CD4-positive, alpha-beta T cell treated with Interferon alpha-2 for 1 hour (primary cell): ENCODE measurements at regions not wholly inside any gene's neighbourhood (a gene's known extent, or its start where the extent isn't known, plus 50 kb on each side); places are given as distances from the start of the nearest gene placed in this dataset.
"Not testable (repeated sequence)": the region's sequence is repeated elsewhere in the genome, so short reads cannot be mapped to it uniquely, and the experiment has no call there.

Experiments
- DNase-seq, 2 donors: peaks; one replicate each; pipeline ENCODE4 v3.0.0-alpha.2; 2020 to 2022

- DNase-seq = no peak
Observed at GRCh38 chr6:71056656-71057055, 99.8 kb upstream of the B3GAT2 start.

- DNase-seq = no peak
Observed at GRCh38 chr6:71066153-71066552, 109.3 kb upstream of the B3GAT2 start.

- no peak for DNase-seq
Observed at GRCh38 chr6:71067816-71068215, 111.0 kb upstream of the B3GAT2 start.

- DNase-seq = no peak
Observed at GRCh38 chr6:71072508-71072907, 115.6 kb upstream of the B3GAT2 start.

- no peak for DNase-seq
Observed at GRCh38 chr6:71077655-71078054, 120.8 kb upstream of the B3GAT2 start.

DNA sequence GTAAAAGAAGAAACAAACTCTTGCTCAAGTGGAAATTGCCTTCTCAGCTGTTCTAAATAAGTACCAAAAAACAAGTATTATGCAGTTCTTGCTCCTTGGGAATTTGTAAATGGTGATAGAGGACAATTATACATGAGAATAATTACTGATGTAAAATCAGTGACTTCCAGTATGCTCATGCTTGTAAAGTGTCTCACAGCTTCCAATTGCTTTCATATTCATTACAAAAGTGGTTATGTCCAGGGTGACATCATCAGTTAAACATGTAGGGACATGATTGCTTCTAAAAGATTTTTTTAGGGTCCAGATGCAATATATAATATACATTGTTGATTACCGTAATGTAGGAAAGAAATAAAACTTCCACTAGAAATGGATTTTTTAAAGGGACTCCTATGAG, 122.8 kb upstream of the B3GAT2 start:
- no peak for DNase-seq

DNA sequence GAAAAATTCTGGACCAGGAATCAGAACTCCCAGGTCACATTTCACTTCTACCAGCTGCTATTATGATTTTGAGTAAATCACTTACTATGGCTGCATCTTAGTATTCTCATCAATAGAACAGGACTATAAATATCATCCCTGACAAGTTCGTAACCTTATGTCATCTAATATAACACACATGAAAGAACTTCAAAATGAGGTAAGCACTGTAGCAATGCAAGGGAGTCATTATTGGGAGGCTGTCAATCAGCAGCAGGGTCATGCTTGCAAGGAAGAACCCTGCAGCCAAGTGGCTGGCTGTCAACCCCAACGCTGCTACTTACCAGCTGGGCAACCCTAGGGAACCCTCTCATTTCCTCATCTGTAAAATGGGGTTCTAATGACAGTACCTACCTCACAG, 123.3 kb upstream of the B3GAT2 start:
- no peak for DNase-seq

DNA sequence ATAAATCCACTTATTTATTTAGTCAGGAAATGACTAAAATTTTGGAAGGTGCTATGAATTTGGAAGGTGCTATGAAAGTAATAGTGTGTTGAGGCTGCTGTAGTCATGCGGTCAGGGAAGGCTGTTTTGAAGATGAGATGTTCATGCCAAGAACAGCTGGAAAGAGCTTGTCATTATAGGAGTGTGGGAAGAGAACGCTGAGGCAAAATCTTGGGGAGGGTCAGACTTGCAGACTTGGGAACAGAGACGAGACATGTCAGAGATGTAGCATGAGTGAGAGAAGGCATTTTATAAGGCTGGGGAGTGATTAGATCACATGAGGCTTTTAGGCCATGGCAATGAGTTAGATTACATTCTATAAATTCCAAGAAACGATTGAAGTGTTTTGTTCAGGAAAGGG, 124.0 kb upstream of the B3GAT2 start:
- no peak for DNase-seq

DNA sequence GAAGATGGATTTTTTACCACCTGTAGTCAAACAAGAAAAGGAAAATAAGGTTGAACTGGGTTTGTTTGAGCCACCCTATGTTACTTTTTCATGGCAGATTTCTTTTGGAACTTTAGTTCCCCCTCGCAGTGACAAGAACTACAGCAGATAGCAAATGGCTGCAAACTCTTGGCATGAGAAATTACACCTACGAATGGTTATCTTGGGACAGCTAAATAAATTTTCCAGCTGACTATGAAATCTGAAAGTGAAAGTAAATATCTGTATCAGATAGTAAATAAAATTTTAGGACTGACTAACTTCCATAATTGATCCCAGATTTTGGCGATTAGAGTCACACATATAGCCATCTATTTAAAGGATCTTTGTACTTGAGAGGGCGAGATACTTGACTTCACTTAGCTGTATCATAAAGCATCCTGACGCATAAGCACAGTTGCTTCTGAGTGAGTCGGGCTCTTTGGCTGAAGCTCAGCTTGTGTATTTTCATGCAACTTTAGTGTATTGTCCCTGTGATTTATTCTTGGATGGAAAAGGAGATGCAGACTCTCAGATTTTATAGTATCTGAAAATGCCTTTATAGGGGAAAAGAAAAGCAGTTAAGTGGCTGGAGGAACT, 125.3 kb upstream of the B3GAT2 start:
- no peak for DNase-seq

DNA sequence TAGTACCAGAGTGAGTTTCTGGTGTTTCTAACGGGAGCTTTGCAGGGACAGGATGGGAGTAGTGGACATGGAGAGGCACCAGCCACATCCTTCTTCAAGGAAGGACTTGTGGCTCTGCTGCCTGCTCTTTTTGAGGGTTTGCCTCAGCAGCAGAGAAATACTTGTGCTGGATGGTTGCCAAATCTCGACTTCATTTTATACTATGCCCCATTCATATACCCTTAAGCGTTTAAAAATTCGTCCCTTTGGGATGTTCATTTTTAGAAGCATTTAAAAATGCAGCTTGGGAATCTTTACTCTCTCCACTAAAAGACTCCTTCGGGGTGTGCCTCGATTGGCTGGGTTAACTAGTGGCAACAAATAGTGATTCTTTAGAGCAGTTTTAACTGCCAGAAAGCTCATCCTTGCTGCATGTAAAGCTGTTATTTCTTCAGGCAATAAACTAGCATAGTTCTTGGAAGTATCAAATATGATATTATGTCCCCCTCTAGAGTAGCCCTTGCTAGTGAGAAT, 126.5 kb upstream of the B3GAT2 start:
- DNase-seq = no peak

GRCh38 chr6:71088166-71088565, 131.3 kb upstream of the B3GAT2 start:
- DNase-seq = no peak

DNA sequence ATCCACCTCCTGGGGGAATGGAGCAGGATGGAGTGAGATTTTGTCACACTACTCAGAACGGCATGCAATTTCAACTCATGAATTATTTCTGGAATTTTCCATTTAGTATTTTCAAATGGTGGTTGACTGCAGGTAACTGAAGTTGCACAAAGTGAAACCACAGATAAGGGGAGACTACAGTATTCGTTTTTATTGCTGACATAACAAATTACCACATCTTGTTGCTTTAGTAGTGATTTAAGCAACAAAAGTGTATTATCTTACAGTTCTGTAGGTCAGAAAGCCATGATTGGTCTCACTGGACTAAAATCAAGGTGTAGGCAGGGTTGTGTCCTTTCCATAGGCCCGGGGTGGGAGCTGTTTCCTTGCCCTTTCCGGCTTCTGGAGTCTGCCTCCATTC, 133.4 kb upstream of the B3GAT2 start:
- DNase-seq = no peak

GRCh38 chr6:71091167-71091566, 134.3 kb upstream of the B3GAT2 start:
- DNase-seq = no peak

DNA sequence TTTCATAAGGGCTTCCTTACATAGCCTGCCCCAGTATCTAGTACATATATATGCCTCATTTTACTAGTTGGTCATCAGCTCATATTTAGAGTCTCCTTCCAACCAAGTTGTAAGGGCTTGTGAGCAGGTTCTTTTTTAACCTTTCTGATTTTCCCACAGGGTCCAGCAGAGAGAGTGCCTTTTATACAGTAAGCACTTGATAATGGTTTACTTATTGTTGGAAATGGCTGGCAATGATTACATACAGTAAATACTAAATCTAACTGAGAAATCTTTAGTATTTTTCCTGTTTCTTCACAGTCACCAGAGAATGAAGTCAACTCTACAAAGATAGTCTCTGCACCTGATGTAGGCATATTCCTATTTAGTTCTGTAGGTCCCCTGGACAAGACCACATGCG, 135.1 kb upstream of the B3GAT2 start:
- DNase-seq = no peak

GRCh38 chr6:71097264-71097663, 140.4 kb upstream of the B3GAT2 start:
- not testable (repeated sequence) for DNase-seq

DNA sequence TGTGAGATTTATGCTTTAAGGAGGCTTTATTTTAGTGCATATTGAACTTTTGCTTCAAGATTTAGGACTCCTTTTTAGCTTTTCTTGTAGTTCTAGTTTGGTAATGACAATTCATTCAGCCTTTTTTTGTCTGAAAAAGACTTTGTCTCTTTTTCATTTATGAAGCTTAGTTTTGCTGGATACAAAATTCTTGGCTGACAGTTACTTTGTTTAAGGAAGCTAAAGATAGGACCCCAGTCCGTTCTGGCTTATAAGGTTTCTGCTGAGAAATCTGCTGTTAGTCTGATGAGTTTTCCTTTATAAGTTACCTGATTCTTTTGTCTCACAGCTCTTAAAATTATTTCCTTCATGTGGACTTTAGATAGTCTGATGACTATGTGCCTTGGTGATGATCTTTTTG, 142.8 kb upstream of the B3GAT2 start:
- no peak for DNase-seq

GRCh38 chr6:71103130-71103529, 146.3 kb upstream of the B3GAT2 start:
- no peak for DNase-seq

DNA sequence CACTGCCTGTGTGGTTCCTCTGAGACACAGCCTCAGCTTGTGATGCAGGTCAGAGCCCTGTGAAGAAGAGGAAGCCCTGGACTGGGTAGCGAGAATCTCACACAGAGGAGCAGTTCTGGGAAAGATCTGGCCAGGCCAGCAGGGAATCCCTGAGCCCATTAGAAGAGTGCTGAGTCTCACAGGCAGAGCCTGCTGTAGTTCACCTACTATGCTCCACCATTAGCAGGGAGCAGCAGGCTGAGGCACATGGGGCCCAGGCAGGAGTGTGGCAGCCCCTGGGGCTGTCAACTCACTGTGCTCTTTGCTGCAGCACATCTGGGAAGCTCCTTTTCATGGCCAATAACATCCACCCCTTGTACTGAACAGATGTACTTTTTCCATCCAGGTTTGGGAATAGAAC, 146.8 kb upstream of the B3GAT2 start:
- DNase-seq = no peak

GRCh38 chr6:71106276-71106675, 149.4 kb upstream of the B3GAT2 start:
- DNase-seq = no peak

GRCh38 chr6:71107911-71108420, 151.1 kb upstream of the B3GAT2 start:
- no peak for DNase-seq

- DNase-seq = no peak
Observed at GRCh38 chr6:71114544-71114943, 157.7 kb upstream of the B3GAT2 start.

- DNase-seq = no peak
Observed at GRCh38 chr6:71114986-71115385, 158.1 kb upstream of the B3GAT2 start.

DNA sequence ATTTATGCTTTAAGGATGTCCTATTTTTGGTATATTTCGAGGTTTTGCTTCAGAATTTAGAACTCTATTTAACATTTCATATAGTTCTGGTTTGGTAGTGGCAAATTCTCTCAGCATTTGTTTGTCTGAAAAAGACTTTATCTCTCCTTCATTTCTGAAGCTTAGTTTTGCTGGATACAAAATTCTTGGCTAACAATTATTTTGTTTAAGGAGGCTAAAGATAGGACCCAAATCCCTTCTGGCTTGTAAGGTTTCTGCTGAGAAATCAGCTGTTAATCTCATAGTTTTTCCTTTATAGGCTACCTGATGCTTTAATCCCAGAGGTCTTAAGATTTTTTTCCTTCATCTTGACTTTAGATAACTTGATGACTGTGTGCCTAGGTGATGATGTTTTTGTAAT, 162.7 kb upstream of the B3GAT2 start:
- DNase-seq = no peak

DNA sequence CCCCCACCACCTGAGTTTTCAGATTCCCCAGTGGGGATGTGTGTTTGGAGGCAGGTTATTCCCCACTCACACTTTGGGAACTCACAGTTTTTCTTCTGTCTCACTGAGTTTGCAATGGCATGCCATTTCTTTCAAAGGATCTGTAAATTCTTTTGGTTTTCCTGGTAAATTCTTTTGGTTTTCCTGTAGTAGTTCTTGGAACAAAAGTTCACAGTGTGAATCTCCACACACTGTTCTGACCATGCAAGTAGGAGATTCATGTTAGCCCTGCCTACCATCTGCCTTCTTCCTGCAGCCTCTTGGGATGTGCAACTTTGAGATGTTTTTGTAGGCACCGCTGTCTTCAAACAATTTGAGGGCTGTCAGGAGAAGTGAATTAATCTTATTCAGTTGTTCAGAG, 165.6 kb upstream of the OGFRL1 start:
- no peak for DNase-seq

GRCh38 chr6:71124340-71124739, 164.3 kb upstream of the OGFRL1 start:
- no peak for DNase-seq
